ENCODE measurements at regions not wholly inside any gene's neighbourhood (a gene's known extent, or its start where the extent isn't known, plus 50 kb on each side); places are given as distances from the start of the nearest gene placed in this dataset.

DNA sequence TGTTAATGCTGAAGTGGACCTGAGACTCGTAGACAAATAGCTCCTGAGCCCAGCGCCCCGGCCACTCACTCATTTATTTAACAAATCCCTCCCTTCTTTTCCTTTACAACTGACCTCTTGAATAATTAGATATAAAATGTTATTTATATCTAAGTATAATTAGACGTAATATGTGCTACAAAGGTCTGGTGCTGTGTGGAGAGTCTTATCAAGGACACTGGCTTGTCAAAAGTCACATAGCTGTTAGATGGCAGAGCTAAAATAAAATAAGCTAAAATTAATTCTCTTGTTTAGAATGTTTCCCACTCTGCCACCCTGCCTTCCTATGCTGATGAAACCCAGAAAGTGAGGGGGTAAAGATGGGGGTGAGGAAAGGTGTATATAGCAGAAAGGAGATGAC lies 73.0 kb upstream of the FAM216B start:
- POLR2A ChIA-PET = no interaction called here
- no peak overlapping the region for H3K4me3 Mint-ChIP-seq (ENCODE audit: unreplicated experiment)
- peaks cover 15% of the 10 kb centered on the region for H3K27me3 Mint-ChIP-seq (ENCODE audit: insufficient read depth, unreplicated experiment)

GRCh38 chr13:42709276-42709675 lies 72.1 kb upstream of the FAM216B start:
- CTCF ChIA-PET = no interaction called here
- H3K4me1 ChIP-seq = no peaks in the 10 kb centered on the region
- Mint-ChIP-seq H3K4me1 (ENCODE audit: low read depth, unreplicated experiment) (no peaks in the 10 kb centered on the region), H3K27me3 (ENCODE audit: insufficient read depth, unreplicated experiment) (peaks cover 15% of the 10 kb centered on the region), H3K27ac (ENCODE audit: unreplicated experiment) (no peak overlapping the region), H3K9me3 (ENCODE audit: unreplicated experiment) (no peaks in the 10 kb centered on the region), H3K4me3 (ENCODE audit: unreplicated experiment) (no peak overlapping the region), H3K36me3 (ENCODE audit: insufficient read depth, unreplicated experiment) (no peaks in the 10 kb centered on the region)
- no peaks in the 10 kb centered on the region for H3K36me3 ChIP-seq (ENCODE audit: control insufficient read depth, insufficient read depth, low read length)
- no peaks in the 10 kb centered on the region for H3K27me3 ChIP-seq (replicated peaks; ENCODE audit: control insufficient read depth, insufficient read depth, low read length)
- H3K4me3 ChIP-seq (ENCODE audit: low read depth, low read length) = no peak overlapping the region
- BruUV-seq (replicated peaks) = no TSS peak
- no peaks in the 10 kb centered on the region for H3K9me3 ChIP-seq
- TF ChIP-seq CTCF (IDR thresholded peaks at IDR 0.05; ENCODE audit: insufficient read depth in 1 of 2, low read depth in 1 of 2, low read length in 1 of 2, severe bottlenecking in 1 of 2, unreplicated experiment in 1 of 2) = no peak
- intact Hi-C loops (cut with micrococcal nuclease; ENCODE audit: unreplicated experiment) = no loop called here
- POLR2A ChIA-PET = no interaction called here
- DNase-seq = no peak

More for the DNA sequence above, 73.0 kb upstream of the FAM216B start:
- Histone ChIP-seq H3K4me1 (no peaks in the 10 kb centered on the region), H3K4me3 (ENCODE audit: low read depth, low read length) (no peak overlapping the region), H3K36me3 (ENCODE audit: control insufficient read depth, insufficient read depth, low read length) (no peaks in the 10 kb centered on the region), H3K27me3 (replicated peaks; ENCODE audit: control insufficient read depth, insufficient read depth, low read length) (no peaks in the 10 kb centered on the region), H3K9me3 (no peaks in the 10 kb centered on the region)
- intact Hi-C loops (cut with micrococcal nuclease; ENCODE audit: unreplicated experiment) = no loop called here
- no TSS peak for BruUV-seq (replicated peaks)
- TF ChIP-seq CTCF (IDR thresholded peaks at IDR 0.05; ENCODE audit: insufficient read depth in 1 of 2, low read depth in 1 of 2, low read length in 1 of 2, severe bottlenecking in 1 of 2, unreplicated experiment in 1 of 2) = no peak
- Mint-ChIP-seq H3K36me3 (ENCODE audit: insufficient read depth, unreplicated experiment) (no peaks in the 10 kb centered on the region), H3K9me3 (ENCODE audit: unreplicated experiment) (no peaks in the 10 kb centered on the region), H3K4me1 (ENCODE audit: low read depth, unreplicated experiment) (no peaks in the 10 kb centered on the region), H3K27ac (ENCODE audit: unreplicated experiment) (no peak overlapping the region)
- CTCF ChIA-PET = no interaction called here
- no peak for DNase-seq

DNA sequence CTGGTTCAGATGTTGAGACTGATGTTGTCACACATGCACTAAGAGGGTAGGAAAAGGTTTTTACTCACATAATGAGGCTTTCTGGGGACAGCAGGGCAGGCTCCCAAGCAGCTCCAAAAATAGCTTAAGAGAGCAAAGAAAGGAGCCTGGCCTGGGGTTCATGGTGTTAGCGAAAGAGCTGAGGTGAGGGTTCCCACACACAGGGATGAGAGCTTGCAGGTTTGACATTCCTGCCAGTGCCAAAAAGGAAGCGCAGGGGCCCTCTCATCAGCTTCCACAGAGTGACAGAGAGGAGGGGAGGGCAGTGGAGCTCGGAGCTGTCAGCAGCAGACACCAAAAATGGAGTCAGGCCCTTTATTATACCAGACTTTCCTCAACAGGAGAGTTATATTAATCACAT lies 65.5 kb upstream of the FAM216B start:
- BruUV-seq (replicated peaks) = no TSS peak
- POLR2A ChIA-PET = interaction anchor here (0.5 kb wide), 1 partner anchor 78 kb away, joined by 3 read pairs; no protein-coding TSS in a partner anchor
- CTCF ChIA-PET = no interaction called here
- Histone ChIP-seq H3K4me3 (ENCODE audit: low read depth, low read length) (no peak overlapping the region), H3K27me3 (replicated peaks; ENCODE audit: control insufficient read depth, insufficient read depth, low read length) (no peaks in the 10 kb centered on the region), H3K9me3 (no peaks in the 10 kb centered on the region), H3K36me3 (ENCODE audit: control insufficient read depth, insufficient read depth, low read length) (no peaks in the 10 kb centered on the region), H3K4me1 (no peaks in the 10 kb centered on the region)
- no peaks in the 10 kb centered on the region for H3K36me3 Mint-ChIP-seq (ENCODE audit: insufficient read depth, unreplicated experiment)
- no peak overlapping the region for H3K27ac Mint-ChIP-seq (ENCODE audit: unreplicated experiment)
- H3K4me3 Mint-ChIP-seq (ENCODE audit: unreplicated experiment) = no peak overlapping the region
- no peaks in the 10 kb centered on the region for H3K4me1 Mint-ChIP-seq (ENCODE audit: low read depth, unreplicated experiment)
- no peak for DNase-seq
- no peaks in the 10 kb centered on the region for H3K9me3 Mint-ChIP-seq (ENCODE audit: unreplicated experiment)
- intact Hi-C loops (cut with micrococcal nuclease; ENCODE audit: unreplicated experiment) = loop anchor here (5.0 kb wide), 1 partner anchor 384 kb away; no protein-coding TSS in a partner anchor
- TF ChIP-seq CTCF (IDR thresholded peaks at IDR 0.05; ENCODE audit: insufficient read depth in 1 of 2, low read depth in 1 of 2, low read length in 1 of 2, severe bottlenecking in 1 of 2, unreplicated experiment in 1 of 2) = no peak
- peaks cover 15% of the 10 kb centered on the region for H3K27me3 Mint-ChIP-seq (ENCODE audit: insufficient read depth, unreplicated experiment)

Measured in Caco-2 (cell line).